Superior temporal gyrus (tissue), 1 donor: ENCODE measurements at regions not wholly inside any gene's neighbourhood (a gene's known extent, or its start where the extent isn't known, plus 50 kb on each side); places are given as distances from the start of the nearest gene placed in this dataset.

Experiments used
- DNase-seq: peaks from one replicate; pipeline ENCODE4 v3.0.0-alpha.2; 2016; ENCODE audit errors: extremely low spot score

DNA sequence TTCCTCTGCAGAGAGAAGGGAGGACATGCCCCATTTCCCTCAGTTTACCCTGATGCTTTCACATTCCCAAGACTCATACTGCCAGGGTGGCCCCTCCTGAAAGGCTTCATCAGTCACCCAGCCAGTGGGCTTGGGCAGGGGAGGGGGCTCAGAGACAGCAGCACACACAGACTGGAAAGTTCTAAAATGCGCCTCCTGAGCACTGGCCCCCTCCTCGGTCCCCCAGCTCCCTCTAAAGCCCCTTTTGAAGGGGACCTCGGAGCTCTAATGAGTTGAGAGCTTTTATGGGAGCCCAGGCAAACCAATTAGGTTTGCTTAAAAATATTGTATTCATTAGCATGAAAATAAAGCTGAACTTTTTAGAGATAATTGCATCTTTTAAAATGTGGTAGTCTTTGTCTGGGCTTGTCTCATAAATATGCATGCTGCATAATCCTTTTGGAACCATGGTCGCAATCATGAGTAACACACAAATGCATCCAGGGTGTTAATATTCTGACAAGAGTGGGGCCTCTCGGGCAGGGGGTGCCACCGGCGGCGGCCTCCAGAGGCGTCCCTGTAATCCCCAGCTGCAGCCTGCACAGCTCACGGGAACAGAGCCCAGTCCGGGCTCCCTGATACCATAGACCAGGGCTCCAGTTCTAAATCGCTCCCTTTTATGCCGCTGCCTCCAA is 78.5 kb downstream of the RPLP1 start:
- DNase-seq: peak; percentile 28

DNA sequence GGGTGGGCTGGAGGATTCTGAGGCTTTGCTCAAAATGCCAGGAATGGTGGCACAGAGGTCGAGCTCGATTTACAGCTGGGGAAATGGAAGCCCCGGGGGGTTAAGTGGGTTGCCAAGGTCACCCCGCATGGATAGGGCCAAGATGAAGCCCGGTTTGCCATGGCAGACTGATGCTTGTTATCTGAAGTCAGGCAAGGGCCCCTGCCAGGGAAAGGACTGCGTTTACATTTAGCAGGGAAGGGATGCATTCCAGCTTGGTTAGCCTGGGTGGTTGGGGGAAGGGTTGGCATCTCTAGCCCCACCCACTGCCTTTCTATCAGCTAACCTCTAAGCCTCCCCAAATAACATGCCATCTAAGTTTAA is 79.0 kb downstream of the RPLP1 start:
- DNase-seq: no peak

DNA sequence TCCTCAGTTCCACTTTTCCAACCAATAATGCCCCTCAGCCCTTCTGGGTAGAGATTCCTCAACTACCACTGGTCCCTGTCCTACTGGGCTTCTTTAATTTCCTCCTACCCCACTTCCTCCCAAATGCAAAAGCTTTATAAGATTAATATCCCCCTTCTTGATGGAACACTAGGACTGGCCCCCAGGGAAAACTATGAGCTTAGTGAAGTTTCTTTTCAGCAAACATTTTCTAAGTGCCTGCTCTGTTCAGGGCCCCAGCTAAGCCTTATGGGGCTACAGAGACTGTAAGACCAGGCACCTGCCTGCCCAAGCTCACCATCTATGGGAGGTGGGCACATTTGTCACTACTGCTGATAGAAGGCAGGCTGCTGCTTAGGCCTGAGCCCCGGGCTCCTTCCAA is 79.4 kb downstream of the RPLP1 start:
- no peak for DNase-seq

DNA sequence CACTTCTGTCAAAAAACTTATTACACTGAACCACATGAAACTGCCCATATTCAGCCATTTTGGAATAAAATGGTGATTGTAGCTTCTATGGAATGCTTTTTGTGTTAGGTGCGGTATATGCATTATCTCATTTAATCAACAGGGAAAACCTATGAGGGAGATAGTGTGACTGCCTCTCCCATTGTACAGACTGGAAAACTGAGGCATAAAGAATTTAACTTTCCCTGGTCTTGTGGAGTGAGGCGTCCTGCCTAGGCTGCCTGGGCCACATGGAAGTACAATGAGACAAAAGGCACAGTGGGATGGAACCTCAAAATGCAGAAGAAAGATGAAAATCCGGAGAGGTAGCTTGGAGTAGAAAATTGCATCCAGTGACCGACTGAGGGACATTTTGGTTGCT is 80.2 kb downstream of the RPLP1 start:
- DNase-seq: no peak

DNA sequence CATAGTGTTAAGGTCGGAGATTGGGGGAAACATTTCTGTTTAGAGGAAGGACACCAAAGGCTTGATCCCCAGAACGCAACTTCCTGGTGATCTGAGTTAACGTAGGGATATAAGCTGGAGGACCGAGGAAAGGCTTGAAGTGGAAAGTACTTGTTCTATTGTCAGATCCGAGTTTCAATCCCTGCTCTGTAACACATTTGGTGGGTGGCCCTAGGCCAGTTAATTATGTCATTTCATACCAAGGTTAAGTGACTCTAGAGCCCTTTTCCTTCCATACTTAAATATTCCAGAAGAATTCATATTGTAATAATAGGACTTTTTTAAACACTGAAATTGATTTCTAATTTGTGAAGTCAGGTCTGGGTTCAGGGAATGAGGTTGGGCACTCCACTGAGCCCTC is 80.9 kb downstream of the RPLP1 start:
- no peak for DNase-seq

DNA sequence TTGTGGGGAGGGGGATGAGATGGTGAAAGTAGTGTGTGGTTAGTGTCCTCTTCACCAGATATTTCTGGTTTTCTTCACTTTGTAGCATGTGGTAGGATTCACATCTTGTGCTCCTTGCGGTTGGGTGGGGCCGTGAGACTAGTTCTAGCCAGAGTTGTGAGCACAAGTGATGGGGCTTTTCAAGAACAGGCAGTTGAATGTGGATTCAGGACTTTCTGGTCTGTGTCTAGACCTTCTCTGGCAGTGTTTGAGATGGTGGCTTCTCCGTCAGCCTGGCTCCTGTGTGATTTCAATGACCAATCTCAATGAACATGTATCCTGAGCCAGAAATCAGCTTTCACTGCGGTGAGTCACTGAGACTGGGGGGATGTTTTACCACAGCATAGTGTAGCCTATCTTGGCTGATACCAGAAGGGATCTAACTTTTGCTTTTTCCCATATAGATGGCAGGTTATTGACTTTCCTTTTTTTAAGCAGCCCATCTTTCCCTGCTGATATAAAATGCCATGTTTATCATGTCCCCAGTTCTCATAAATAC is 82.6 kb downstream of the RPLP1 start:
- DNase-seq: no peak

DNA sequence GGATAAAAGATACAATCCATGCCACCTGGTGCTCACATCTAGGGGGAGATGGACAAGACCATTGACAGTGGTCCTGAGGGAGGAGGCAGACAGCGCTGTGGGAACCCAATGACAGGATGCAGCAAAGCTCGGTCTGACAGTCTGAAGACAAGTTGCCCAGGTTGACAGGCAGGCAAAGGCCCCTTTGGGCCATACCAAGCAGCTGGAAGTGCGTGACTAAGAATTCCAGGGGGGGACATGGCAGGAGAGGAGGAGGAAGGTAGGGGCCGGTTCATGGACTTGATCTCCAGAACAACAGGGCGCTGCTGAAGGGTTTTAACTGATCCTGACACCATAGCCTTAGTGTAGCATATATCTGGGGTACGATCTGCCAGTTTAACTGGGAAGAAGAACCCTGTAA is 83.4 kb downstream of the RPLP1 start:
- no peak for DNase-seq

DNA sequence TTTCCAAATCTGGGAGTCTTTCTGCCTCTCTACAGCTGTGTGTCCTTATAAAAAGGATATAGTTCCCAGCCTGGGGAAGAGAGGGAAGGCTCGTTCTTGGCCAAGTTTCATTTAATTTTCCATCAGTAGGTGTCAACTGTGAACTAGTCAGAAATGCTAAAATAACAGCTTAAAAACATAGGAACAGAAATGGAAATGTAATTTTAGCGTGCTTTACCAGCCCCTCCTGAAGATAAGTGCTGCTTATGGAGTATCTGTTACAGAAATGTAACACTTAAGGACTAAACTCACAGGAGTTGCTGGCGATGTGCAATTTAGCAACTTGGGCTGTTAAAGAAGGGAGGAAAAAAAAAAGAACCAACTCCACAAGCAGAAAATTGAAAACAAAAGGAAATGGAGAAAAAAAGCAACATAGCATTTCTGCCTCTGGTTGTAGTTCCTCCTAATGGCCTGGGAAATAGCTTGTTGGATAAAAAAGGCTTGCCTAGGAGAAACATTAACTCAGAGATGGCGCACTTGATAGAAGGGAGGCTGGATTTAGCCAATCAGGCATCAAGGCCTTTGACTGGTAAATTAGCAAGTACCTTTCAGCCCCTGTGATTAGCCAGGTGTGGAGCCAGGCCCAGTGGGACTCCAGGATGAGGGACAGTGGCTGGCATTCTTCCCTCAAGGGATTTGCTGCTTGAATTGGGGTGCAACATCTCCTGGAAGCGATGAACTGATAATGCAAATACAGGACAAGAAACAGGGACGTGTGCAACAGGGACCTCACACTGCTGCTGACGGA is 84.3 kb downstream of the RPLP1 start:
- DNase-seq: peak; percentile 50

DNA sequence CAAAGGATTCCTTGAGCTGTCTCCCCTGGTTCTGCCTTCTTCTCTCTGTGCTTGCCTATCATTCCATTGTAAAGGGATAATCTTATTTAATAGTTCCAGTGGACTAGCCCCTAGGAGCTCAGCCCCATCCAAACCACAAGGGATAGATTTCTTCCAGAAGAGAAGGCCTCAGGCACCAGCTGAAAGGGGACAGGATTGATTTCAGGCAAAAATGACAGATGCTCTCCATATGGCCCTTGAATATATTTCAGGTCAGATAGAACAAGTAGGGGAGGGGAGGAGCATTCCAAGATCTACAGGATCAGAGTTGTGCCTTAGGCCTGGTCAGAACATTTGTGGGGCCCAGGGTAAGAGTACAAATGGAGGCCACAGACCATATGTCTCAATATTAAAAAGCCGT is 85.3 kb downstream of the RPLP1 start:
- no peak for DNase-seq

DNA sequence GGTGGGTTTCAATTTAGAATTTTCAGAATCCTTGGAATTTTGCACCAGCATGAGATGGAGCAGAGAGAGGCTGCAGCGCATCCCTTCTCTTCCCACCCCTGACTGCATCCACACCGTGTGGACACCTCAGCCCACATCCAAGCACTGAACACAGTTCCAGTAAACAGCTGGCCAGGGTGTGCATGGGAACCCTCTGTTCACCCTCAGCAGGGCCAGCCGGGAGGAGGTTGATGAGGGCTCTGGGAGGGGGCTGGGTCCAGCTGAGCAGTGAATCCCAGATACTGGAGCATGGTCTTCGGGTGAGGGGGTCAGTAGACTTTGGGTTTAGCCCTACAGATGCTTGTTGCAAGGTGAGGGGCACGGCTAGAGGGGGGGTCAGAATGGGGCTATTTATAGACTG is 85.8 kb downstream of the RPLP1 start:
- DNase-seq: no peak

DNA sequence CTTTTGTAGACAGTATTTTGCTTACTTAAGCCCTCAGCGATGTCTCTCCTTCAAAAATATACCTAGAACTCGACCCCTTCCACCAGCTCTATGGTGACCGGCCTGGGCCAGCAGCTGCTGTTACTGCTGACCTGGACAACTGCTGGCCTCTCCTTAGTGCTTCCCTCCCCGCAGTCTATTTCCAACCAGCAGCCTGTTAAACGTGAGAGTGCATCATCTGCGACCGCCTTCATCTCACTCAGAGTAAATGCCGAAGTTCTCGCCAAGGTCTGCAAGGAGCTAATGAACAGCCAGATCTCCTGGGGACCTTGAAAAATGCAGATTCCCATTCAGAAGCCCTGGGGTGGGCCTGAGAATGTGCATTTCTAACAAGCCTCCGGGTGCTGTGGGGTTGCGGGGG is 86.7 kb downstream of the RPLP1 start:
- no peak for DNase-seq

DNA sequence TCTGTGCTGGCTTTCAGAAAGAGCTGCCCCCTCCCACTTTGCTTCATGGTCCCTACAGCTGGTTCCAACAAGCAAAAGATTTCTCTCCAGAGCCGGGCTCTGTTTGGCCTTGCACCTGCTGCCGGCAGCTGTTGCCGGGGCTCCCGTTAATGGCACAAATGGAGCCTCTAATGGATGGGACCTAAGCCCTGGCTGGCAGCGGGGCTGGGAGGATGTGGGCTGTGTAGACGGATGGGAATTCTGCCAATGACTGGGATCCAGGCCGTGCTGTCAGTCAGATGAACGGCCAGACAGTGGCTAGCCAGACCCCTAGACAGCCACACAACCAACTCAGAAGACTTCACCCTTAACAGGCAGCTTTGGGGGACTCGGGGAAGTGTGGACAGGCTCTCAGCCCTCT is 88.0 kb downstream of the RPLP1 start:
- DNase-seq: no peak

DNA sequence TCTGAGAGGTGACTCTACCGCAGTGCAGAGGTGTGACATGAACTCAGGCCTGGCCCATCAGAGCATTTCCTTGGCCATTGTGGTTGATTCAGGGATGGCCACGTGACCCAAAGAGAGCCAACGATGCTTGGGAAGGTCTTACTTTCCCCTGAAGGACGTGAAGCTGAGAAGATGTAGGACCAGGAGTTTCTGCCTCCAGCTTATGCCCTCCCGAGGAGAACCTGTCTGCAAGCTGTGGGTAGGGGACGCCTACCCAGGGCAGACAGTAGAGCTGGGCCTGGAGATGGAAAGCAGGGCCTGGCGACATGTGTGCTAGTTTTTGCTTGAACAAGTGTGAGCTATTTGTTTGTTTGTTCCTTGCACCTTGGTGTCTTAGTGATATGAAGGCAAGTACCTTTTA is 89.4 kb downstream of the RPLP1 start:
- DNase-seq: no peak

DNA sequence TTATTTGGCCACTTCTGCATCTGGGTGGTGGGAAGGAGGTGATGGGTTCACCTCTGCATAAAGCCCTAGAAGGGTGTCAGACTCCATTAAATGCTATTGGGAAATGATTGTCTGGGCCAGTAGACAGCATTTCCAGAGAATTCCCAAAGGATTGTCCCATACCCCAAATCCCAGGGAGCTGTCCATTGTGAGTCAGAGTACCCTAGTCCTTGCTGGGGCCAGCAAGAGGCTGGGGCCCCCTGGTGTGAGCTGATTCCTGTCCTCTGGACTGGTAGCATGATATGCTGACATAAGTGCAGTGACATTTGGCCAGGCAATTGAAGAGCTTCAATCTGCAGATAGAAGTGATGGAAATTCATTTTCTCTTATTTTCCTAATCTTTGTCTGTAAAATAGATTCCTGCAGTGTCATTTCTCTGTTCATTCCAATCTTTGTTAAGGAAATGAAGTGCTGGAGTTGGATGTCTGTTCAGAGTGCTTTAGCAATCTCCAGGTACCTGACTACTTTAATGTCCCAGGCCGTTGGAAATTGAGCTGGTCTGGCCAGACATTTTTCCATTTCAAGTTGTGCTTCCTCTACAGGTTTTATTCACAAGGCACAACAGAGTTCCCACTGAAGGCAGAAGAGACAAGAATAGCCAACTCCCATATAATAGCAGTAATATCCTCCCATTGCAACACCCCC is 91.2 kb downstream of the RPLP1 start:
- no peak for DNase-seq

DNA sequence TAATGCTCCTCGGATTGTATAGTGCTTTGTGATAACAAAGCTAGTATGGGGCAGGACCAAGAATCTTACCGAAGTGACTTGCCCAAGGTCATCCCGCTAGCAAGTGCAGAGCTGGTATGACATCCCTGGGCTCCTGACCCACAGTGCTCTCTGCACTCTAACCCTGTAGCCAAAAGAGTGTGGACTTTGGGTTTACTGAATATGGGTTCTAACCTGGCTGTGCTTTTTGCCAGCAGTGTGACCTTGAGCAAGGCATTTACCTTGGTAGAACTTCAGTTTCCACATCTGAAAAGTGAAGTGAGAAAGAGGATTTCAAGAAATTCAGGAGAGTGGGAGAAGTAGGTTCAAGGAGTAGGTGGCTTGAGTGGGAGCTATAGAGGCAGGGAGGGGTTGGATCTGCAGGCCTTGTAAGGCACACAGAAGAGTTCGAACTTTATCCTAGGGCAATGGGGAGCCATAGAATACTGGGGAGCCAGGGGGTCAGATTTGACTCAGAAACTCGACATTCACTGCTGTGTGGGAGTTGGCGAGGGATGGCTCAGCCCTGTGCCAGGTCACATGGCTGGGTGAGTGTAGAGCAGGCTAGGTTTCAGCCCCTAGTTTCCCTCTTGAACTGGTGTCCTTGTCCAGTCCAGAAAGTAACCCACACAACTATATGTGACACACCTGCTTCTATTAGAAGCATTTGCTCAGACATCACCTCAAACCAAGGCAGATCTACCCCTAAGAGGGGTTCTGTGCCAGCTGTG is 91.9 kb downstream of the RPLP1 start:
- DNase-seq: no peak

DNA sequence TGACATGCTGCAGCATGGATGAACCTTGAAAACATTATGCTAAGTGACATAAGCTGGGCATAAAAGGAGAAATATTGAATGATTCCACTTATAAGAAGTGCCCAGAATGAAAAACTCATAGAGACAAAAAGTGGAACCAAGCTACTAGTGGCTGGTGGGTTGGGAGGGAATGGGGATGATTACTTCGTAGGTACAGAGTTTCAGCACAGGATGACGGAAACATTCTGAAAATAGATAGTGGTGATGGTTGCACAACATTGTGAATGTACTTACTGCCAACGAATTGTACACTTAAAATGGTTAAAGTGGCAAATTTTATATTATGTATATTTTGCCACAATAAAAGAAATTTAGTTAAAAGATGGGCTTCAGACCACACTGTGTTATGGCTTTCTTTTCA is 93.6 kb downstream of the RPLP1 start:
- no peak for DNase-seq

DNA sequence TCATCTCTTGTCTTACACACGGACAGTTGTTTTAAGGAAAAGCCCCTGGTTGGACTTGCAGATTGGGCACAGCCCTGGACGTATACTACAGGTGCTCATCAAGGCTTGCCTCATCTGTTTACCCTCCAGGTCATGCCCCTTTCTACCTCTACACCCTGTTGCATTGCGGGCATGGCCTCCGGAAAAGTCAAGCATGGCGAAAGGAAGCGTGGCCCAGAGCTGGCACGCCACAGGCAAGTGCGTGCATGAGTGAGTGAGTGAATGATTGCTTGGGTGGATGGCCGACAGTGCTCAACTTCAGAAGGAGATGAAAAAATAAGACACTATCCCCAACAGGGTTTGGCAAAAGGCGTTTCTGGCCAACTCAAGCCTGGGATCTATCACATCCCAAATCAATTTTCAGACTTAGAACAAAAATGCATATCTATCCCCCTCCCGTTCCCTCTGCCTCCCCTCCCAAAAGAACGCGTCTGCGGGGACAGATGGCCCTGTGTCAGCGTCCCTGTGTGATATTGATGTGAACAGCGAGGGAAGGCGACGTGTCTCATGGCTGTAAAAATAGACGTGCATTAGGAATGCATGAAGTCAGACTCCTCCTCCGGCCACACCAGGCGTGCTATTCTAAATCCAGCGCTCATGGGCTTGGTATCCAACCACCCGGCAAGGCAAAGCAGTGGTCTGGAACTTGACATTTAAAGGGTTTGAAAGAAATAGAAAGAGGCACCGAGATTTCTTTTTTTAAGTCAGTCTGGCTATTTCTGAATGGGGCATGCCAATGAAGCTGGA is 96.0 kb downstream of the RPLP1 start:
- DNase-seq: no peak

DNA sequence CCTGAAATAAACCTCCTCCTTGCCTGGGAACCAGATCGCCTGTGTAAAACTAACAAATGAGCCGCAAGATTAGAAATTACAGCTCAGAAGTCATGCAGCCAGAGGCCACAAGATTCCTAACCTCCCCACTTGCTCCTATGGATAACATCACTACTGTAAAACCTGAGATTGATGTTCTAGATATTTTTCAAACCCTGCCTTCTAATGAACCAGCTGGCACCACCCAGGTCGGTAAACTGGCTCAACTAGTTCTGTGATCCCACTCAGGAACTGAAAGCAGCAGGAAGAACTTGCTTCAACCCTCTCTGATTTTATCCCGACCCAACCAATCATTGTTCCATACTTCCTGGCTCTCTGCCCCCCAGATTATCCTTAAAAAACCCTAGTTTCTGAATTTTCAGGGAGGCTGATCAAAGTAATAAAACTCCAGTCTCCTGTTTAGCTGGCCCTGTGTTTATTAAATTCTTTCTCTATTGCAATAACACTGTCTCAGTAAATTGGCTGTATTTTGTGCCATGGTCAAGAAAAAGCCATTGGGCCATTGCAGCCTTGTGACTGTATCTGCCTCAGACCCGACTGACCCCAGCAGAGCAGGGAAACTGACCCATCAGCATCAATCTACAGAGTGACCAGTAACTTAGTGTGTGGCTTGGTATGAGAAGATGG is 98.9 kb downstream of the RPLP1 start:
- no peak for DNase-seq

DNA sequence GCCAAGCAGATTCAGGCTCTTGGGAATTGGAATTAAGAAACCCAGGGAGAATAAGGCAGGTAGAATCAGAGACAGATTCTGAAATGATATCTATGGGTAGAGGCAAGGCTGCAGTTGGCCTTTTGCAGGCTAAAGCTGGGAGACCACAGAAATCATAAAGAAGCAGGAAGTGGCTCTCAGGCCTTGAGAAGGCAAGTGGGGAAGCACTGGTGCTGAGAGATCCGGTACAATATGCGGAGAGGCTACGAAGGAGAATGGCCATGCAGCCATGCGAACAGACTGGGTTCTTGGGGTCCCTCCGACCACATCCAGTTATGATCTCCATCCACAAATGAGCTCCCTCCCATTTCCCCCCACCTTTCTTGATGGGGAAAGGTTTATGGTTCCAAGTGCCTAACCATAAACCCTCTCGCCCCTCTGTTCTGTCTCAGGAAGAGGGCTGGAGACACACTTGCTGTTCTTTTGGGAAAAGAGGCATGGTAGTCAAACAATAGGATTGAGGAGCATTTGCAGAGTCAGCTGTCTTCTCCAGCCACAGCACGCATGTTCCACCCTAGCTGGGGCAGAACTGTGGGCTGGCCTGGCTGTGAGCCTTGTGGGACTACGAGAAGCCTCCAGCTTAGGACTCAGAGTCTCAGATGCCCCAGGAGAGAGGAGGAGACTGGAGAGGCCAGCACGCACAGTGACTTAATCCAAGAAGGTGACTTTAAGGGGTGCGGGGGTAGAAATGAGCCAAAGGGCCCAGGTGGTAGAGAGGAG is 99.6 kb downstream of the RPLP1 start:
- DNase-seq: no peak

DNA sequence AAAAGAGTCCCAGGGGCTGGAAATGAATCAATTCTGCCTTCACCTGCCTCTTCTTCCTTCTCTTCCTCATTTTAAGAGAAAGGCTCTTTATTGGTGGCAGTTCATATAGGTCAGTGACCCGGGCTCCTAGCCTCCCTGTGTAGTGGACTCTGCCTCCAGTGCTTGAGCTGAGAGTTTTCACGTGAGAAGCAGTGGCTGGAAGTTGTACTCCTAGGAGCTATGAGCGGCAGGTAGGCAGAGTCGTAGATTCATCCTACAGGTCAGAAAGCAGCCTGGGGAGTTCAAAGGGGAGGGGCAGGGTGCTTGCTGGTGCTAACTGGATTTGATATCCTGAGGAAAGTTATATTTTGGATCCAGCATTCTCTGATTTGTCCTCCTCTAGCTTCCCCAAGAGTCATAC is 101.1 kb downstream of the RPLP1 start:
- no peak for DNase-seq
